ENCODE measurements at regions not wholly inside any gene's neighbourhood (a gene's known extent, or its start where the extent isn't known, plus 50 kb on each side); places are given as distances from the start of the nearest gene placed in this dataset.

- no peak for DNase-seq (ENCODE audit: low spot score)
- no peak for TF ChIP-seq CTCF (conservative IDR thresholded peaks at IDR 0.05; ENCODE audit: low read depth)
- no peak overlapping the region for H3K27ac ChIP-seq
- POLR2A ChIA-PET (ENCODE audit: low non-redundant PET) = no interaction called here
- CTCF ChIA-PET = interaction anchor here (0.5 kb wide), 1 partner anchor 762 kb away, joined by 6 read pairs; no protein-coding TSS in a partner anchor
Measured at GRCh38 chr7:25772802-25773201, 379.2 kb upstream of the NFE2L3 start.

- POLR2A ChIA-PET (ENCODE audit: low non-redundant PET) = no interaction called here
- CTCF ChIA-PET = interaction anchor here (0.7 to 0.8 kb wide), 2 partner anchors 9 to 20 kb away, joined by 3 read pairs; no protein-coding TSS in a partner anchor
- no peak overlapping the region for H3K27ac ChIP-seq
- DNase-seq (ENCODE audit: low spot score) = no peak
- TF ChIP-seq CTCF (conservative IDR thresholded peaks at IDR 0.05; ENCODE audit: low read depth) = no peak
Measured at GRCh38 chr7:25774675-25775074, 377.3 kb upstream of the NFE2L3 start.

- POLR2A ChIA-PET (ENCODE audit: low non-redundant PET) = no interaction called here
- no peak for TF ChIP-seq CTCF (conservative IDR thresholded peaks at IDR 0.05; ENCODE audit: low read depth)
- no peak for DNase-seq (ENCODE audit: low spot score)
- CTCF ChIA-PET = interaction anchor here (0.6 kb wide), 1 partner anchor 9 kb away, joined by 4 read pairs; no protein-coding TSS in a partner anchor
- no peak overlapping the region for H3K27ac ChIP-seq
Measured at GRCh38 chr7:25775570-25775969, 376.4 kb upstream of the NFE2L3 start.

GRCh38 chr7:25775999-25776743 lies 375.8 kb upstream of the NFE2L3 start:
- DNase-seq (ENCODE audit: low spot score) = no peak
- CTCF ChIA-PET = no interaction called here
- no peak for TF ChIP-seq CTCF (conservative IDR thresholded peaks at IDR 0.05; ENCODE audit: low read depth)
- POLR2A ChIA-PET (ENCODE audit: low non-redundant PET) = no interaction called here
- H3K27ac ChIP-seq = no peak overlapping the region

GRCh38 chr7:25776744-25777123 lies 375.3 kb upstream of the NFE2L3 start:
- ChIA-PET CTCF (interaction anchor here (0.6 kb wide), 1 partner anchor 53 kb away, joined by 3 read pairs; no protein-coding TSS in a partner anchor), POLR2A (ENCODE audit: low non-redundant PET) (no interaction called here)

More at GRCh38 chr7:25776744-25777123, 375.3 kb upstream of the NFE2L3 start:
- TF ChIP-seq CTCF (conservative IDR thresholded peaks at IDR 0.05; ENCODE audit: low read depth) = no peak
- no peak overlapping the region for H3K27ac ChIP-seq
- DNase-seq (ENCODE audit: low spot score) = no peak

All from RWPE1 (cell line).